Transverse colon (tissue), 4 donors: ENCODE measurements at regions not wholly inside any gene's neighbourhood (a gene's known extent, or its start where the extent isn't known, plus 50 kb on each side); places are given as distances from the start of the nearest gene placed in this dataset.

Source experiments
- DNase-seq: peaks from one replicate; pipeline ENCODE4 v3.0.0-alpha.2; 2019
- H3K27ac ChIP-seq, 4 donors: fragments of 200-600 bp; sonication (generic); 2 replicates each; pipeline ENCODE4 v1.5.1; 2016 to 2018; ENCODE audit warnings: inconsistent platforms in 4 of 4
- H3K27me3 ChIP-seq: fragments of 200-600 bp; sonication (generic); 2 replicates; pipeline ENCODE4 v1.5.1; 2017; ENCODE audit warnings: inconsistent platforms
- H3K36me3 ChIP-seq, 4 donors: fragments of 200-600 bp; sonication (generic); 2 replicates each; pipeline ENCODE4 v1.5.1; 2017 to 2019; ENCODE audit warnings: inconsistent platforms in 4 of 4
- H3K4me1 ChIP-seq, 4 donors: fragments of 200-600 bp; sonication (generic); 2 replicates each; pipeline ENCODE4 v1.5.1; 2017 to 2020; ENCODE audit warnings: inconsistent platforms in 4 of 4
- H3K4me3 ChIP-seq, 4 donors: fragments of 200-600 bp; sonication (generic); 1 replicate in 1 of 4; 2 replicates in 3 of 4; pipeline versions ENCODE4 v1.5.1 to v1.6.1; 2017 to 2019; ENCODE audit warnings: inconsistent platforms in 4 of 4
- H3K9me3 ChIP-seq, 2 donors: fragments of 200-600 bp; sonication (generic); 2 replicates each; pipeline ENCODE4 v1.5.1; 2017 to 2019; ENCODE audit warnings: inconsistent platforms in 2 of 2
- CTCF ChIP-seq, 5 experiments: fragments of 200-600 bp in 3 of 5; fragments of 450-650 bp in 2 of 5; sonication (generic) in 3 of 5; IDR thresholded peaks; 1 replicate in 2 of 5; 2 replicates in 3 of 5; pipeline ENCODE4 v1.5.1; 2016 to 2017; ENCODE audit warnings: antibody characterized with exemption in 5 of 5, inconsistent platforms in 3 of 5, mild to moderate bottlenecking in 2 of 5, moderate library complexity in 1 of 5
- EP300 ChIP-seq: sonication (generic); formaldehyde crosslinking; IDR thresholded peaks from one replicate; pipeline ENCODE4 v1.6.1; 2017; ENCODE audit warnings: antibody characterized with exemption, low read depth
- POLR2A ChIP-seq: fragments of 450-650 bp; IDR thresholded peaks from one replicate; pipeline ENCODE4 v1.6.1; 2016; ENCODE audit warnings: antibody characterized with exemption, mild to moderate bottlenecking, moderate library complexity
- POLR2AphosphoS5 ChIP-seq, 3 donors: sonication (generic); formaldehyde crosslinking; IDR thresholded peaks; one replicate each; pipeline ENCODE4 v1.6.1; 2016; ENCODE audit warnings: antibody characterized with exemption in 3 of 3
- WGBS, 2 donors: methylation state at CpG; one replicate each; pipeline ENCODE4 v1.1.5; 2018; ENCODE audit warnings: low coverage in 1 of 2; 5-methylcytosine and 5-hydroxymethylcytosine counted together
- in situ Hi-C, 4 donors: fragments of 200-750 bp; cut with MboI; loops; one replicate each; pipeline versions ENCODE4 v1.15.0 to v1.15.1; 2017; ENCODE audit warnings: low sequenced_read_pairs in 3 of 4, low pct_ligation_motif_present in 1 of 4, low pct_unique_long_range_greater_than_20kb in 1 of 4
- intact Hi-C: fragments of 100-400 bp; cut with DNase I; formaldehyde crosslinking; loops from one replicate; pipeline ENCODE4 v1.15.1; 2023; ENCODE audit warnings: low total_unique reads

GRCh38 chr12:71354871-71355270 is 84.7 kb upstream of the LGR5 start:
- no peak for DNase-seq
- Histone ChIP-seq H3K36me3 (no peaks in the 10 kb centered on the region), H3K4me3 (no peak overlapping the region), H3K4me1 (no peaks in the 10 kb centered on the region), H3K27me3 (no peaks in the 10 kb centered on the region), H3K9me3 (peaks cover 5 to 15% of the 10 kb centered on the region in 2 donors), H3K27ac (no peak overlapping the region)
- no peak for TF ChIP-seq POLR2AphosphoS5 (IDR thresholded peaks at IDR 0.05)
- TF ChIP-seq EP300: no peak
- no peak for TF ChIP-seq POLR2A
- no peak for TF ChIP-seq CTCF (IDR thresholded peaks at IDR 0.05)
- in situ Hi-C loops: no loop called here
- intact Hi-C loops: no loop called here
- 25% methylated on average over 2 of the region's 2 CpGs; no CpG with 5 or more reads in 1 of the 2 donors for WGBS, 2 donors

GRCh38 chr12:71353607-71354006 is 86.0 kb upstream of the LGR5 start:
- H3K4me3 ChIP-seq: no peak overlapping the region
- H3K9me3 ChIP-seq: peaks cover 0 to 2% of the 10 kb centered on the region in 2 donors
- intact Hi-C loops: no loop called here
- no peak for TF ChIP-seq POLR2A
- no peak for TF ChIP-seq CTCF (IDR thresholded peaks at IDR 0.05)
- TF ChIP-seq POLR2AphosphoS5 (IDR thresholded peaks at IDR 0.05): no peak
- TF ChIP-seq EP300: no peak
- H3K4me1 ChIP-seq: no peaks in the 10 kb centered on the region
- DNase-seq: no peak
- 60 to 76% methylated on average over 1 to 2 of the region's 2 CpGs for WGBS, 2 donors
- in situ Hi-C loops: no loop called here
- H3K27me3 ChIP-seq: no peaks in the 10 kb centered on the region
- no peaks in the 10 kb centered on the region for H3K36me3 ChIP-seq
- H3K27ac ChIP-seq: no peak overlapping the region

- TF ChIP-seq POLR2A (no peak), EP300 (no peak), POLR2AphosphoS5 (IDR thresholded peaks at IDR 0.05) (no peak), CTCF (IDR thresholded peaks at IDR 0.05) (no peak)
- Histone ChIP-seq H3K27ac (no peak overlapping the region), H3K9me3 (no peaks in the 10 kb centered on the region), H3K36me3 (no peaks in the 10 kb centered on the region), H3K4me1 (no peaks in the 10 kb centered on the region), H3K27me3 (no peaks in the 10 kb centered on the region), H3K4me3 (no peak overlapping the region)
- DNase-seq: no peak
- in situ Hi-C loops (no loop called here), intact Hi-C loops (no loop called here)
- 74 to 81% methylated on average over 2 of the region's 2 CpGs for WGBS, 2 donors
Measured at GRCh38 chr12:71349950-71350349, 89.6 kb upstream of the LGR5 start.

- Histone ChIP-seq H3K4me3 (no peak overlapping the region), H3K4me1 (no peaks in the 10 kb centered on the region), H3K9me3 (no peaks in the 10 kb centered on the region), H3K27ac (no peak overlapping the region), H3K36me3 (no peaks in the 10 kb centered on the region), H3K27me3 (no peaks in the 10 kb centered on the region)
- no peak for DNase-seq
- intact Hi-C loops (no loop called here), in situ Hi-C loops (no loop called here)
- no peak for TF ChIP-seq POLR2AphosphoS5 (IDR thresholded peaks at IDR 0.05)
- no peak for TF ChIP-seq CTCF (IDR thresholded peaks at IDR 0.05)
- TF ChIP-seq EP300: no peak
- no peak for TF ChIP-seq POLR2A
Measured at GRCh38 chr12:71338933-71339332, 100.7 kb upstream of the LGR5 start.
